ENCODE measurements at regions not wholly inside any gene's neighbourhood (a gene's known extent, or its start where the extent isn't known, plus 50 kb on each side); places are given as distances from the start of the nearest gene placed in this dataset.

DNA sequence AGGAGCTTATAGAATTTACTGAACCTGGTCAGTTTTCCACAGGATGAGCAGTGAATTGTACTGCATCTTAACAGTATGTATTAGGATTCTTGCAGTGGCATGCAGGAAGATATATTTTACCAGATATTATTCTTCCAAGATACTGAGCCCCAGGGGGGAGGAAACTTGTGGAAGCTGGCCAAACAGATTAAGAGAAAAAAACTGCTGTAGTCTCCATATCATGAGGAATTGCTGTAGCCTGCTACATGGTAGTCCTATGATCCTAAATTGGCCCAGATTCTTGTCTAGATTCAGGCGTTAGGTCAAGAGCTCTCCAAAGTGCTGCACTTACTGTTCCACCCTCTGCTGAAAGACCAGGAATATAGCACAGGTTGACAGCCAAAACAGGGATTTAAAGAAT, 275.5 kb upstream of the TAS2R1 start:
- H3K4me1 Mint-ChIP-seq (ENCODE audit: low read depth), result no peaks in the 10 kb centered on the region
- H3K4me3 Mint-ChIP-seq, result no peak overlapping the region
- peaks cover 0 to 2% of the 10 kb centered on the region in 2 donors for H3K36me3 Mint-ChIP-seq (ENCODE audit: insufficient read depth in 2 of 2)
- H3K9me3 Mint-ChIP-seq, result peaks cover 9 to 12% of the 10 kb centered on the region in 2 donors
- H3K27ac Mint-ChIP-seq, result no peak overlapping the region
- DNase-seq (no peak), ATAC-seq (replicated peaks in 1 of 2) (no peak)
- H3K27me3 Mint-ChIP-seq (ENCODE audit: low read depth), result no peaks in the 10 kb centered on the region

DNA sequence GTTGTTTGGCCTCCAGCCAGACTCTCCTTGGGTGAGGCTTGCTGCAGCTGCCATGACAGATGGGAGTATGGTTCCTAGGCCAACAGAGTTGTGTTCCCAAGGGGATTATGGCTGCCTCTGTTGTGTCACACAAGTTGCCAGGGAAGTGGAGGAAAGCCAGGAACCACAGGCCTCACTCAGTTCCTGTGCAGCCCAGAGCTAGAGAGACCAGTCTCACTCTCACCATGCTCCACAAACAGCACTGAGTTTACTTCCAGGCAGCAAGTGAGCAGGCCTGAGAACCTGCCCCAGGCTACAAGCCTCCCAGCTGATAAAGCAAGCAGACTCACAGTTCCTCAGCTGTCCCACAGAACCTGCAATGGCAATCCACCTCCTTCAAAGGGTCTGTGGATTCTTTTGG, 273.6 kb upstream of the TAS2R1 start:
- Mint-ChIP-seq H3K27me3 (ENCODE audit: low read depth) (no peaks in the 10 kb centered on the region), H3K36me3 (ENCODE audit: insufficient read depth in 2 of 2) (peaks cover 0 to 2% of the 10 kb centered on the region in 2 donors), H3K4me1 (ENCODE audit: low read depth) (no peaks in the 10 kb centered on the region), H3K27ac (no peak overlapping the region), H3K9me3 (peaks cover 6 to 10% of the 10 kb centered on the region in 2 donors), H3K4me3 (no peak overlapping the region)
- no peak for ATAC-seq (replicated peaks in 1 of 2)
- DNase-seq, result no peak

DNA sequence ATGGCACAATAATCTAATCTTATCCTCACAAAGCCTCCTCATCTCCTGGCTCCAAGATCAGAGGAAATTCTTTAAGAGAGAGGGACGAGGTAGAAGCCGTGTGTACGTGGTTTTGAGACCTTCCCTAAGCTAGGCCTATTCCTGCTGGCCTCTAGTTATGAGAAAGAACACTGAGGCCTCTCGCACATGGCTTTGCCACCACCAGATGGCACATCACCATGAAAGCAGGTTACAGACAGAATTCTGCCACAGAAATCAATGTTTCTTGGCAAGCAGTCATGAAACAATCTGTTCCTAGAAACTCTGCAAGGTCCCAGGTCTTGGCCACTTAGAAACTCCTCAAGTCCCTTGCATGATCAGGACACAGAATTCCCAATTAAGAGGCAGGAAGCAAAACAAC, 268.2 kb upstream of the TAS2R1 start:
- no peak overlapping the region for H3K4me3 Mint-ChIP-seq
- no peaks in the 10 kb centered on the region for H3K9me3 Mint-ChIP-seq
- no peaks in the 10 kb centered on the region for H3K27me3 Mint-ChIP-seq (ENCODE audit: low read depth)
- ATAC-seq (replicated peaks in 1 of 2), result no peak
- H3K27ac Mint-ChIP-seq, result no peak overlapping the region
- DNase-seq, result no peak
- H3K4me1 Mint-ChIP-seq (ENCODE audit: low read depth), result no peaks in the 10 kb centered on the region
- H3K36me3 Mint-ChIP-seq (ENCODE audit: insufficient read depth in 2 of 2), result no peaks in the 10 kb centered on the region

DNA sequence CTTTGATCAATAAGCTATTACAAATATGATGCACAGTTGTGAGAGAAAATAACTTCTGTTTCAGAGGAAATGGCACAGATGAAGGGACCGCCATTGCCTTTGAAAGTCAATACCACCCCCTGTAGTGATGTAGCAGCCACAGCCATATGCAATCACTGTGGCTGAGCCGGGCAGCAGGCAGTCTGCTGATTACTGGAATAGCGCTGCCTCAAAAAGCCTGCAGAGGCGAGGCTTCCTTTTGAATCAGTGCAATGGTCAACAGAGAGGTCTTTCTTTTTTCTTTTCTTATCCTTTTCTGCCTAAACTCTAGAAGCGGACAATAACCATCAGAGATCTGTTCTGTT, 265.1 kb upstream of the TAS2R1 start:
- Mint-ChIP-seq H3K9me3 (no peaks in the 10 kb centered on the region), H3K36me3 (ENCODE audit: insufficient read depth in 2 of 2) (no peaks in the 10 kb centered on the region), H3K27me3 (ENCODE audit: low read depth) (no peaks in the 10 kb centered on the region), H3K4me1 (ENCODE audit: low read depth) (no peaks in the 10 kb centered on the region), H3K27ac (no peak overlapping the region), H3K4me3 (no peak overlapping the region)
- ATAC-seq (replicated peaks in 1 of 2) (no peak), DNase-seq (no peak)

DNA sequence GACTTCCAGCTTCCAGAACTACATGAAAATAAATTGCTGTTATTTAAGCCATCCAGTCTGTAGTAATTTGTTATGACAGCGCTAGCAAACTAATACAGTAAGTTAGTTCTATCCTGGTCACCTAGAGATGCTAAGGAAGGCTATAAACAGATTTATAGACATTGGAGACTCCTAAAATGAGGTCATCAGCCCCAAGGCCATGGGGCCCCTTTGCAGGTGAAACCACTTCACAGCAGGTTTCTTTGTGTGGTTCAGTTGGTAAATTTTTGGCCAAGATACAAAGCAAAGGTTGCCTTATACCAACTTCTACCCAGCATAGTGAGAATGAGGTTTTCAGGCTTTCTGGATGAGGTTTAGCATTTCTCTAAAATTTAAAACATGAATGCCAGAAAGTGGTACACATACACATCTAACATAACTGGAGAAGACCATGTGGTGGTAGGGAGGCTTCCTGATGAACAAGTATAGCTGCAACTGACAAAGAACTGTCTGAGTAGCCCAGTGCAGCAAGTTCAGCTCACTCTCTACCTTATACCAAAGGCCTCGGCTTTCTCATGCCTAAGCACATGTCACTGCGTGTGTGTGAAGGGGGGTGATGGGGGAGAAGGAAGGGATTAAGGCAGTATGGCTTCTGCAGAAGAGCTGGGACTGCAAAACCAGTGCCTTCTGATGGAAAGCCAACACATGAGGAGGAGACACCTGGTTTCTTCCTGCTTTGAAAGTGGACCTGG, 264.6 kb upstream of the TAS2R1 start:
- H3K27me3 Mint-ChIP-seq (ENCODE audit: low read depth), result no peaks in the 10 kb centered on the region
- no peaks in the 10 kb centered on the region for H3K9me3 Mint-ChIP-seq
- no peak overlapping the region for H3K4me3 Mint-ChIP-seq
- ATAC-seq (replicated peaks in 1 of 2) (no peak), DNase-seq (no peak)
- H3K27ac Mint-ChIP-seq, result no peak overlapping the region
- H3K4me1 Mint-ChIP-seq (ENCODE audit: low read depth), result no peaks in the 10 kb centered on the region
- H3K36me3 Mint-ChIP-seq (ENCODE audit: insufficient read depth in 2 of 2), result no peaks in the 10 kb centered on the region

DNA sequence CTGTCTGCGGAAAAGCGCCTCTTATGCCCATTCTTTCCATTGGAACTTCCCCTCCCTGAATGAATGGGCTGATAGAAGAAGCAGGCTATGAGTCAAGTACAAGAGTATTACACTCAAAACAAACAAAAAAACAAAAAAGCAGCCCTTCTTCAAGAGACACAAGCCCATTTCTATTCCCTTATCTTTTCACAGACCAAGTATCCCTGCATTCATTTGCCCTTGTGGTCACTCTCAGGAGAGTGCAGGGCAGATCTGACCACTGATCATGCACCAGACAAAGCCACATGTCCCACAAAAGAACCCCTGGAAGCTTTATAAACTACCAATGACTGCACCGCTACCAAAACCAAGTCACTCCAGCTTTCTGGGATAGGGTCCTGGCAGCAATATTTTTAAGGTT, 262.5 kb upstream of the TAS2R1 start:
- DNase-seq (no peak), ATAC-seq (replicated peaks in 1 of 2) (no peak)
- Mint-ChIP-seq H3K36me3 (ENCODE audit: insufficient read depth in 2 of 2) (no peaks in the 10 kb centered on the region), H3K27me3 (ENCODE audit: low read depth) (no peaks in the 10 kb centered on the region), H3K27ac (no peak overlapping the region), H3K4me1 (ENCODE audit: low read depth) (no peaks in the 10 kb centered on the region), H3K9me3 (no peaks in the 10 kb centered on the region), H3K4me3 (no peak overlapping the region)

DNA sequence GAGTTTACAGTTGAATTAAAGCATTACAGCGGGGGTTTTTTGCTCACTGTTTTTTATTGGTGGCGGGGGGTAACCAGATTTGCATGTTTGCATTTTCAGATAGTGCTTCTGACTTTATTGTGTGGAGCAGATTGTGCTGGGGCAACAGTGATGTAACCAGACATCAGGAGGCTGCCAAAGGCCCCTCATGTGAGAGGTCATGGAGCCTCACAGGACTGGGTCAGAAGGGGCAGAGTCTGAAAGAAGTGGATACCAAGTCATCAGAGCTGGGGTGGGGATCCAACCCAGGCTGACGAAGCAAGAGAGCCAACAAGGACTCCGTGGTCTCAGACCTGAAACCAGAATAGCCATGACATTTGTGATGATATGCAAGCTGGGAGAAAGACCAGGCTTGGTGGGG, 259.4 kb upstream of the TAS2R1 start:
- Mint-ChIP-seq H3K4me3 (no peak overlapping the region), H3K27ac (no peak overlapping the region), H3K27me3 (ENCODE audit: low read depth) (no peaks in the 10 kb centered on the region), H3K4me1 (ENCODE audit: low read depth) (no peaks in the 10 kb centered on the region), H3K9me3 (no peaks in the 10 kb centered on the region), H3K36me3 (ENCODE audit: insufficient read depth in 2 of 2) (no peaks in the 10 kb centered on the region)
- ATAC-seq (replicated peaks in 1 of 2) (no peak), DNase-seq (no peak)

DNA sequence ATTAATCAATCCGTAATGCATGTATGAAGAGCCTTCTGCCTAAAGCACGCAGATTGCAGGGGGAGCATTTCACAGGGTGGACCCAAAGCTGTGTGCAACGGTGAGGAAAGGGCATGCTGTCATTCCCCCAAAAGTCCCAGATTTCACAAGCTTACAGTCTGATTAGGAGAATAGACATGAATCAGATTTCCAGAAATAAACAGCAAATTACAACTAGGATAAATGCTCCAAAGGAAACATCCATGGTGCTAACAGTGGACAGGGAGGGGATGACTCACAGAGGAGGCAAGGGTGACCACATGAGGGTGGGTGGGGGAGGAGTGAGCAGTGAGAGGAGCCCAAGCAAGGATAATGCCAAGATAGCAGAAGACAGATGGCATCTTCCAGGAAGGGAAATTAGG, 258.4 kb upstream of the TAS2R1 start:
- no peaks in the 10 kb centered on the region for H3K27me3 Mint-ChIP-seq (ENCODE audit: low read depth)
- H3K27ac Mint-ChIP-seq, result no peak overlapping the region
- H3K36me3 Mint-ChIP-seq (ENCODE audit: insufficient read depth in 2 of 2), result no peaks in the 10 kb centered on the region
- no peak for ATAC-seq (replicated peaks in 1 of 2)
- no peaks in the 10 kb centered on the region for H3K9me3 Mint-ChIP-seq
- no peaks in the 10 kb centered on the region for H3K4me1 Mint-ChIP-seq (ENCODE audit: low read depth)
- H3K4me3 Mint-ChIP-seq, result no peak overlapping the region
- DNase-seq, result no peak

DNA sequence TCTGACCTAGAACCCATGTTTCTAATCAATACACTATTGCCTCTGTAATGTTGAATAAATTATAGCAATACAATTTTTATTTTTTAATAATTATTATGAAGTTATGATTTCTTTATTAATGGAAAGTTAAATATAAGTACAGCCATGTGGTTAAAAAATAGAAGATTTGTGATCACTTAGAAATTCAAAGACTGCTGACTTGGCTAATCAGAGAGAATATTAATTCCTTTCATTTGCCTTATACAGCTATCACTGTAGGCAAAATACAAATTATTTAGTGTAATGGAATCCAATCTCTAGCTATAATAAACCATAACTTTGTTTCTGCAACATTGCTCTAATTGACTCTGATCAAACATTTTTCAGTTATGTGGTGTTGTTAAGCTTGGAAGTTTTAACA, 255.0 kb upstream of the TAS2R1 start:
- no peak for ATAC-seq (replicated peaks in 1 of 2)
- Mint-ChIP-seq H3K27me3 (ENCODE audit: low read depth) (no peaks in the 10 kb centered on the region), H3K4me1 (ENCODE audit: low read depth) (no peaks in the 10 kb centered on the region), H3K4me3 (no peak overlapping the region), H3K9me3 (peaks cover 2 to 4% of the 10 kb centered on the region in 2 donors), H3K36me3 (ENCODE audit: insufficient read depth in 2 of 2) (no peaks in the 10 kb centered on the region), H3K27ac (no peak overlapping the region)
- no peak for DNase-seq

DNA sequence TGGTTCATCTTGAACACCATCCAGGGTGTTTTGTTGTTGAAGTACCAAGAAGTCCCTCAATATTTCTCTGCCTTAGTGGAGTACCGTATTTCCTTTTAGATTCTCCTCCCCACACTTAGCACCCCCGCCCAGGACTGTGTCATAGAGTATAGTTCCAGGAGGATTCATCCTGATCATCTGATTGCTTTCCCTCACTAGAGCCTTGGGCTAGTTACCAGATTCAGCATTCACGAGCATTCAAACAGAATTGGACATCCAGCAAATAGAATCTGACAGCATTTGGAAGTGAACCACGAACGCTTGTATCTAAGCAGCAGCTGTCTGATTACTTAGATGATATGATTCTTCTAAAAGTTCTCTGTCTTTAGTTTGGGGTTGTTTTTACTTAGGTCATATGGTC, 248.1 kb upstream of the TAS2R1 start:
- ATAC-seq (replicated peaks in 1 of 2), result no peak
- H3K27me3 Mint-ChIP-seq (ENCODE audit: low read depth), result no peaks in the 10 kb centered on the region
- DNase-seq, result no peak
- no peak overlapping the region for H3K4me3 Mint-ChIP-seq
- H3K4me1 Mint-ChIP-seq (ENCODE audit: low read depth), result no peaks in the 10 kb centered on the region
- no peak overlapping the region for H3K27ac Mint-ChIP-seq
- H3K9me3 Mint-ChIP-seq, result peaks cover 2 to 4% of the 10 kb centered on the region in 2 donors
- H3K36me3 Mint-ChIP-seq (ENCODE audit: insufficient read depth in 2 of 2), result no peaks in the 10 kb centered on the region

DNA sequence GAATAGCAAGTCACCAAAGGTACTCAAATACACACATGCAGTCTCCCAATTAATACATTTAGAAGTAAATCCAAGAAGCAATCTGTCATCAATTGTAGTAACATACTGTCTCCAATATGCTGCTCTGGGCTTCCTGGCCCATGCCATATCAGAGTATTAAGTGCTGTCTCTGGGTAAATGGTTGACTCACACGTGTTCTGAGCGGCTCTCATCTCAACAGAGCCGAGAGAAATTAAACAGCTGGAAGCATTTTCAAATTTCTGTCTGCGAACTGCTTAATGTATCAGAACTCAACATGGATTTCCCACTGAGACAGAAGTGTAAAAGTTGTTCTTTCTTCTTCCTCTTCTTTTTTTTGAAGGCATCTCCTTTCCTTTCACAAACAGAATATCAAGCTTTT, 247.3 kb upstream of the TAS2R1 start:
- H3K36me3 Mint-ChIP-seq (ENCODE audit: insufficient read depth in 2 of 2), result no peaks in the 10 kb centered on the region
- no peak for ATAC-seq (replicated peaks in 1 of 2)
- no peak overlapping the region for H3K4me3 Mint-ChIP-seq

DNA sequence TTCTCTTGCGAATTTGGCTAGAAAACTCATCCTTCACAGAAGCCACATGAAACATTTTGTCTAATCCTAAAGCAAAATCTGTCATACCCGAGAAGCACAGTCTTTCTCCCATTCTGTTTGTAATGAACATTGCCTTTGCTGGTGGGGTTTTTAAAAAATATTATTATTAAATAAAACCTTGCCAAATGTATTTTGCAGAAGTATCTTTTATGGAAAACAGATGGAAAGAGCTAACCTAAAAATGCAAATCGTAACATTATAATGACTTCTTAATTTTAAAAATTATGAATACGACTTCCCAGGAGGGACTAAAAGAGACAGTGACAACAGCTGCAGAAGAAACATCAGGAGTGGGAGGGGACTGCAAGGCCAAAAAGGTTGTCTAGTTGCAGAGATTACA, 246.3 kb upstream of the TAS2R1 start:
- no peaks in the 10 kb centered on the region for H3K36me3 Mint-ChIP-seq (ENCODE audit: insufficient read depth in 2 of 2)
- no peak overlapping the region for H3K27ac Mint-ChIP-seq
- H3K4me3 Mint-ChIP-seq, result no peak overlapping the region
- H3K4me1 Mint-ChIP-seq (ENCODE audit: low read depth), result no peaks in the 10 kb centered on the region
- DNase-seq (no peak), ATAC-seq (replicated peaks in 1 of 2) (no peak)
- no peaks in the 10 kb centered on the region for H3K27me3 Mint-ChIP-seq (ENCODE audit: low read depth)
- H3K9me3 Mint-ChIP-seq, result peaks cover 1 to 2% of the 10 kb centered on the region in 2 donors

More for the DNA sequence above, 247.3 kb upstream of the TAS2R1 start:
- peaks cover 2 to 4% of the 10 kb centered on the region in 2 donors for H3K9me3 Mint-ChIP-seq
- no peak for DNase-seq
- H3K27ac Mint-ChIP-seq, result no peak overlapping the region
- H3K4me1 Mint-ChIP-seq (ENCODE audit: low read depth), result no peaks in the 10 kb centered on the region
- H3K27me3 Mint-ChIP-seq (ENCODE audit: low read depth), result no peaks in the 10 kb centered on the region

DNA sequence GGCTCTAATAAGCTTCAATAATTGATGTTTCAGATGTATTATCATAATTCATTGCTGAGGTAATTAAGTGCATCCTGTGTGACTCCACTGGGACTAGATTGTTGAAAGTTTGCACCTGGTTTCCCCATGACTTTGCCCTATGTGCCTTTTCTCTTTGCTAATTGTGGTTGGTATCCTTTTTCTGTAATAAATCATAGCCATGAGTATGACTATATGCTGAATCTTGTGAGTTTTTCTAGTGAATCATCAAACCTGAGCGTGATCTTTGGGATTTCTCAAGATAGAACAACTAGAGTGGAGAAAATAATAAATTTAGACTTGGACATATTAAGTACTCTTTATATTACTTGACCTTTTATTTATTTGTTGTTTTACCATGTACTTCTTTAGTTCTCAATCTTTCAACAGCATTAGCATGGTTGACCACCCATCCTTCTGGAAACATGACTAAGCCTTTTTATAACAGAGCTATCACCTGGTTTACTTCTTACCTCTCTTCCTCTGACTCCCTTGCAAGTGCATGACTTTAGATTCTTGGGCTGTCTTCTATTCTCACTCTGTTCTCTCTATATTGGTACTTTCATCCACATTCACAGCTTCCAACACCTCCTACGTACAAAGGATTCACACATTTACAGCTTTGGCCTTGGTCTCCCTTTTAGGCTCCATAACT, 239.6 kb upstream of the TAS2R1 start:
- ATAC-seq (replicated peaks in 1 of 2) (no peak), DNase-seq (no peak)
- Mint-ChIP-seq H3K36me3 (ENCODE audit: insufficient read depth in 2 of 2) (peaks cover 9 to 18% of the 10 kb centered on the region in 2 donors), H3K4me1 (ENCODE audit: low read depth) (no peaks in the 10 kb centered on the region), H3K27ac (no peak overlapping the region), H3K9me3 (peaks cover 16 to 17% of the 10 kb centered on the region in 2 donors), H3K27me3 (ENCODE audit: low read depth) (no peaks in the 10 kb centered on the region), H3K4me3 (no peak overlapping the region)

DNA sequence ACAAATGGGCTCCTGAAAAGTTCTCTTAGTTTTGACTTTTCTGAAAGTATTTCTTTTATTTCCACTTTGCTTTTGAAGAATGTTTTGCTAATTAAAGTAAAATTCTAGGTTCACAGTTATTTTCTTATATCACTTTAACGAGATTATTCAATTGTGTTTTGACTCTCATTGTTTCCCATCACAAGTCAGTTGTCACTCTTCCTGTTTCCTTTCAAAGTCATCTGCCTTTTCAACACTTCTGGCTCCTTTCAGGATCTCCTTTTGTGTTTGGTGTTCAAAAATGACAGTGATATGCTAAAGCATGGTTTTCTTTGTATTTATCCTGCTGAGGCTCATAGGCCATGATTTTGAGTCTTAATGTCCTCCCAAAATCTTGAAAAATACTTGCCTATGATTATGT, 235.4 kb upstream of the TAS2R1 start:
- Mint-ChIP-seq H3K27me3 (ENCODE audit: low read depth) (no peaks in the 10 kb centered on the region), H3K36me3 (ENCODE audit: insufficient read depth in 2 of 2) (peaks cover 11 to 21% of the 10 kb centered on the region in 2 donors), H3K4me1 (ENCODE audit: low read depth) (no peaks in the 10 kb centered on the region), H3K4me3 (no peak overlapping the region), H3K27ac (no peak overlapping the region), H3K9me3 (peaks cover 16 to 19% of the 10 kb centered on the region in 2 donors)
- DNase-seq (no peak), ATAC-seq (replicated peaks in 1 of 2) (no peak)

Measured in activated T-cell treated with anti-CD3 and anti-CD28 coated beads, Interleukin-2, amount 50 U/mL, for 72 hours (primary cell).